SH-SY5Y (cell line): ENCODE measurements at regions not wholly inside any gene's neighbourhood (a gene's known extent, or its start where the extent isn't known, plus 50 kb on each side); places are given as distances from the start of the nearest gene placed in this dataset.

Experiments used
- GATA2 ChIP-seq: IDR thresholded peaks from 2 replicates; pipeline ENCODE4 v1.6.1; 2011; ENCODE audit warnings: mild to moderate bottlenecking, low read depth, low read length
- GATA3 ChIP-seq: IDR thresholded peaks from 2 replicates; pipeline ENCODE4 v1.6.1; 2011; ENCODE audit warnings: low read depth, mild to moderate bottlenecking, low read length, moderate library complexity

DNA sequence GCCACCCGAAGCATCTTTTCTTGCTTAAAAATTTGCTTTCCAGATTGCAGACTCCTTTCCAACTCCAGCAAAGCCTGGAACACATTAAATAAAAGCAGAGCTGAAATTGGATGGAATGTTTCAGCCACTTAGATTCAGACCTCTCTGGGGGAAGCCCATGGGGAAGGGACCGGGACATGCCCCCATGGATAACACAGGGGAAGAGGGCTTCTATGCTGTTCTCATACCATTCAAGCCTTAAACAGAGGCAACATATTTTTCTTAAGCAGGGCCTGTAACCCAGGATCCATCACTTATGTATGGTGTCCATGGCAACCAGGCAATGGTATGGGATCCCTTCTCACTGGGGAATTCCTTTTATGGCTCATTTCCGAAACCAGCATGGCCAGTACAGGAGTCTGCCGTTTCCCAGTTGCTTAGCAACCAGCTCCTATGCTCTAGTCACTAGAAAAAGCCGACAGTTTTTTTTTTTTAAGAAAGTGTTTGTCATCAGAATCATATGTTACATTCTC is 62.0 kb upstream of the MARCHF10 start:
- TF ChIP-seq GATA3 = no peak
- no peak for TF ChIP-seq GATA2

DNA sequence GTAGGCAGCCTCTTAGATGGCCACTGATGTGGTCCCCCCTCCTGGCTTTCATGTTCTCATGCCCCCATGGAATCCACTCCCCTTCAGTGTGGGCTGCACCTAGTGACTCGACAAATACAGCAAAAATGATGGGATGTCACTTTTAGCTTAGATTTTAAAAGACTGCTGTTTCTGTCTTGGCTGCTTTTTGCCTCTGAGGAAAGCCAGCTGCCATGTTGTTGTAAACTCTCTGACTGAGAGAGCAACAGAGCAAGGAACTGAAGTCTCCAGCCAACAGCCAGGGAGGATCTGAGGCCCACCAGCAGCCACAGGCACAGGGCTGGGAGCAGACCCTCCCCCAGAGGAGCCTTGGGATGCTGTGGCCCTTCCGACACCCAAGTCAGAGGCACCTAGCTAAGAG is 60.6 kb upstream of the MARCHF10 start:
- no peak for TF ChIP-seq GATA3
- TF ChIP-seq GATA2 = no peak

DNA sequence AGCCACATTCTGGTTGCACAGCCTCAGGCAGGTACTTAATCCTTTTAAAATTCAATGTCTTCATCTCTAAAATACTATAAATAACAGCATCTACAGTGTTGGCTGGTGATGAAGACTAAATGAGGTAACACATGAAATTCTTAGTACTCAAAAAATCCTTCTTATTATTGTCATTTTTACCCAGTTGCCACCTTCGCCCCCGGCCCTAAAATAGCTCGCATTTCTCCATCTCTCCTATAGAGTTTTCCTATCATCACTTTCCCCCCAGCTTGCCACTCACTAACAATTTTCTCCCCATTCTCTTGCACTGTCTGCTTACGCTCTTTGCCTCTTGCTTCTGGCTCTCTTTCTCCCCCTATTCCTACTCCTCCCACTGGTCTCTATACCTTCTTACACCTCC is 59.9 kb upstream of the MARCHF10 start:
- TF ChIP-seq GATA3 = no peak

DNA sequence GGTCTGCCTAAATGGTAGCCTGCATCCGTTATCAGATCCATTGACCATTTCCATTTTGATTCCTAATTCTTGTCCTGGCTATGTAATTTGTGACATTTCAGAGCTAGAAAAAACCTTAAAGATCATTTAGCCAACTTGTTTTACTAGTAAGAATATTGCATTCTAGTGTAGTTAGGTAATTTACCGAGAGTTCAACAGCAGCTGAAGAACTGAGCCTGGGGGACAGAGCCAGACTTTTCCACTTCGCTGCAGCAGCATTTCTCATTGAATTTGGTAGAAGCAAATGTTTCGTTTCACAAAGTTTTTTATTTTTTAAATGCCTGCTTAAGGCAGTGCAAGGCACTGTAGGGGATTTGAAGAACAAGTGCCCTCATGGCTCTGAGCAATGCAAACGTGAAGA is 59.2 kb upstream of the MARCHF10 start:
- TF ChIP-seq GATA2 (no peak), GATA3 (no peak)

DNA sequence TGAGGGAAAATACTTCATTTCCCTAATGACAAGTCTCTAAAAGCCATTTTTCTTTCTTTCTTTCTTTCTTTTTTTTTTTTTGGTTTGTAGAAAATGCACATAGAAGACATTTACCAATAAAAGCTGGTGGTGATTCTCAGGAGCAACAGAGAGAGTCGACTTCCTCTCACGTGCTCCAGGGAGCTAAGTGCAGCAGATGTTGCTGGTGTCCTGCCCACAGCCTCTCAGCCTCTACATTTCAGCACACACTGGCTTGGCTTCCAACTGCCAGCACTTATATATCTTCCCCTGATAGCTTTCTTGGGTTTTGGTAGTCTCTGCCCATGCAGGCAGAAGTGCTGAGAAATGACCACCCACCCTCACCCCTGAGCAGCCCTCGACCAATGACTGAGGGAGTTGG is 58.4 kb upstream of the MARCHF10 start:
- no peak for TF ChIP-seq GATA3
- no peak for TF ChIP-seq GATA2

DNA sequence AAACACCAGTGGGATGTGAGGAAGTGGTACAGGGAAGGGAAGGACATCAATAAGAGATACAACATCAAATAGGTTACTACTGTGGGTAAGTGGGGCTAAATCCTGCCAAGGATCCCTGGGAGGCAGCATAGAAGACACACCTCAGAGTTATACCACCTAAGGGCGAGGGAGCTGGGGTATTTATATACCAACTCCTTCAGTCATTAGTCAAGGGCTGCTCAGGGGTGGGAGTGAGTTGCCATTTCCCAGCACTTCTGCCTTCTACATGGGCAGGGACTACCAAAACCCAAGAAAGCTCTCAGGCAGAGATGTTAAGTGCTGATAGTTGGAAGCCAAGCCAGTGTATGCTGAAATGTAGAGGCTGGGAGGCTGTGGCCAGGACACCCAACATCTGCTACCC is 57.5 kb upstream of the MARCHF10 start:
- no peak for TF ChIP-seq GATA2
- no peak for TF ChIP-seq GATA3

DNA sequence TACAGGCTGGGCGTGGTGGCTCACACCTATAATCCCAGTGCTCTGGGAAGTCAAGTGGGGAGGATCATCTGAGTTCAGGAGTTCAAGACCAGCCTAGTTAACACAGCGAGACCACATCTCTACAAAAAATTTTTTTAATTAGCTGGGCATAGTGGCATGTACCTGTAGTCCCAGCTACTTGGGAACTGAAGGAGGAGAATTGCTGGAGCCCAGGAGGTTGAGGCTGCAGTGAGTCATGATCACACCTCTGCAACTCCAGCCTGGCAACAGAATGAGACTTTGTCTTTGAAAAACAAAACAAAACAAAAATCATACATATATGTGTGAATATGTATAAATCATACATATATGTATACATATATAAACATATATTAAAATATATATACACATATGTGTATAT is 54.1 kb upstream of the MARCHF10 start:
- TF ChIP-seq GATA3 (no peak), GATA2 (no peak)

DNA sequence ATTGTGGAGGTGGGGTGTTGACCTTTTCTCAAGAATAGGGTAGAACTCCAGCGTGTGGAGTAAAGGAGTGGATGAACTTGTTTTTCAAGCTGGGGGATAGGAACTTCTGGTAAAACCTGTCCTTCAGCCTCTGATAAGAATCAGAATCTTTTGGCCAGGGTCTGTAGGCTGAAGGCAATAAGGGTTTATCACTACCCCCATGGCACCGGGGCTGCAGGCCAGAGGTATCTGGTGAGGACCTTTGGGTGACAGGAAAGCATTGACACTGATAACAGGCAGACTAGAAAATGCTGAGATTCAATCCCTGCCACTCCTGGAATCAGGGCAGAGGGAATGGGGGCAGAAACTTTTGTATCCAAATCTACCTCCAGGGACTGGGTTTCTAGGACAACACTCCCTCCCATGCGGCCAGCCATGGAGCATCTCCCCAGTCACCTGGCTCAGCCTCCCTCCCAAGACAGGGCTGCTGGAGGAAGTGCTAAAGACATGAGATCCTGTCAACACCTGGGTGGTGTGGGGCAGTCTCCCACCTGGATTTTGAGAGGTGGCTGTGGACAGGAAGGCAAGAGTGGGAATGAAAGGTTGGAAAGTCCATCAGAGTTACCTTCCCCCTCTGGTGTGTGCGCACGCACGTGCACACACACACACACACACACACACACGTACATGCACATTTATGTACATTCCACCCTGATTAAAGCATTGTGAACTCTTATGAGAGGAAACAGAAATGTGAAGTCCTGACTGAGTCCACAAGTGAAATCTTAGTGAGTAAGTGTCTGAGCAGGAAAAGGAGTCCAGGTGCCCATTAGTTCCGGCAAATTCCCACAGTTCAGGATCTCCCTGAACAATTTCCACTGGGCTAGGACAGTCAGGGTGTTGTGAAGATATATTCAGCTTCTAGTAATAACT is 53.1 kb upstream of the MARCHF10 start:
- TF ChIP-seq GATA3 (no peak), GATA2 (no peak; the same call in 1 of the 2 replicates)

DNA sequence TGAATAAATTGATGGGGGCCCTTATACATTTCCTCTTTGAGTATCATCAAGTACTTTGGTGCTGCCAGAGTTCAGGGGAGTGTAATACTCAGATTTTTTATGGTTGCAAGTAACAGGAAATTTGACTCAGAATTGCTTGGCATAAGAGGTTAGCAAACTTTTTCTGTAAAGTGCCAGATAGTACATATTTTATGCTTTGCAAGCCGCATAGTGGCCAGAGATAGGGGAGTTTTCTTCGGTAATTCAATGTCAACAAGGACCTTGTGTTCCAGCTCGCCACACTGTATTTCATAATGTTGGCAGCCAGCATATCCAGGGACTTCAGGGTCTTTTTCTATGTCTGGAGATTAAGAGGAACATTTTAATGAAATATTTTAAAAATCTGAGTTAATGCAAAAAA is 51.0 kb upstream of the MARCHF10 start:
- TF ChIP-seq GATA3 (no peak), GATA2 (no peak)
